ENCODE measurements at regions not wholly inside any gene's neighbourhood (a gene's known extent, or its start where the extent isn't known, plus 50 kb on each side); places are given as distances from the start of the nearest gene placed in this dataset.

- no peak for DNase-seq (ENCODE audit: low spot score)
- no peak overlapping the region for H3K27ac ChIP-seq
- TF ChIP-seq CTCF (conservative IDR thresholded peaks at IDR 0.05; ENCODE audit: low read depth) = no peak
- ChIA-PET POLR2A (ENCODE audit: low non-redundant PET) (no interaction called here), CTCF (no interaction called here)
Observed at GRCh38 chr5:33228149-33228548, 212.6 kb upstream of the TARS1 start.

GRCh38 chr5:33229216-33229615 lies 211.5 kb upstream of the TARS1 start:
- no peak overlapping the region for H3K27ac ChIP-seq
- TF ChIP-seq CTCF (conservative IDR thresholded peaks at IDR 0.05; ENCODE audit: low read depth) = no peak
- POLR2A ChIA-PET (ENCODE audit: low non-redundant PET) = no interaction called here
- no peak for DNase-seq (ENCODE audit: low spot score)
- CTCF ChIA-PET = interaction anchor here (0.6 kb wide), 2 partner anchors 367 to 550 kb away, joined by 3 read pairs; no protein-coding TSS in a partner anchor

GRCh38 chr5:33230467-33231078 lies 210.2 kb upstream of the TARS1 start:
- TF ChIP-seq CTCF (conservative IDR thresholded peaks at IDR 0.05; ENCODE audit: low read depth) = no peak
- no peak overlapping the region for H3K27ac ChIP-seq
- CTCF ChIA-PET = no interaction called here
- no peak for DNase-seq (ENCODE audit: low spot score)
- POLR2A ChIA-PET (ENCODE audit: low non-redundant PET) = no interaction called here

- no peak overlapping the region for H3K27ac ChIP-seq
- DNase-seq (ENCODE audit: low spot score) = no peak
- TF ChIP-seq CTCF (conservative IDR thresholded peaks at IDR 0.05; ENCODE audit: low read depth) = no peak
- ChIA-PET POLR2A (ENCODE audit: low non-redundant PET) (no interaction called here), CTCF (no interaction called here)
Observed at GRCh38 chr5:33231214-33231710, 209.5 kb upstream of the TARS1 start.

GRCh38 chr5:33231935-33232334 lies 208.8 kb upstream of the TARS1 start:
- DNase-seq (ENCODE audit: low spot score) = no peak
- ChIA-PET POLR2A (ENCODE audit: low non-redundant PET) (no interaction called here), CTCF (no interaction called here)
- TF ChIP-seq CTCF (conservative IDR thresholded peaks at IDR 0.05; ENCODE audit: low read depth) = no peak
- H3K27ac ChIP-seq = no peak overlapping the region

- no peak overlapping the region for H3K27ac ChIP-seq
- ChIA-PET POLR2A (ENCODE audit: low non-redundant PET) (no interaction called here), CTCF (no interaction called here)
- DNase-seq (ENCODE audit: low spot score) = no peak
- TF ChIP-seq CTCF (conservative IDR thresholded peaks at IDR 0.05; ENCODE audit: low read depth) = no peak
Observed at GRCh38 chr5:33232731-33233505, 207.8 kb upstream of the TARS1 start.

Measured in RWPE1 (cell line).